DMS 273 treated with DMSO at 0.1 percent for 48 hours (cell line): ENCODE measurements at regions not wholly inside any gene's neighbourhood (a gene's known extent, or its start where the extent isn't known, plus 50 kb on each side); places are given as distances from the start of the nearest gene placed in this dataset.
"Not testable (repeated sequence)": the region's sequence is repeated elsewhere in the genome, so short reads cannot be mapped to it uniquely, and the experiment has no call there.

ENCODE experiments used
- DNase-seq: peaks from one replicate; lab custom pipeline; 2025; lab: John Stamatoyannopoulos, UW

DNA sequence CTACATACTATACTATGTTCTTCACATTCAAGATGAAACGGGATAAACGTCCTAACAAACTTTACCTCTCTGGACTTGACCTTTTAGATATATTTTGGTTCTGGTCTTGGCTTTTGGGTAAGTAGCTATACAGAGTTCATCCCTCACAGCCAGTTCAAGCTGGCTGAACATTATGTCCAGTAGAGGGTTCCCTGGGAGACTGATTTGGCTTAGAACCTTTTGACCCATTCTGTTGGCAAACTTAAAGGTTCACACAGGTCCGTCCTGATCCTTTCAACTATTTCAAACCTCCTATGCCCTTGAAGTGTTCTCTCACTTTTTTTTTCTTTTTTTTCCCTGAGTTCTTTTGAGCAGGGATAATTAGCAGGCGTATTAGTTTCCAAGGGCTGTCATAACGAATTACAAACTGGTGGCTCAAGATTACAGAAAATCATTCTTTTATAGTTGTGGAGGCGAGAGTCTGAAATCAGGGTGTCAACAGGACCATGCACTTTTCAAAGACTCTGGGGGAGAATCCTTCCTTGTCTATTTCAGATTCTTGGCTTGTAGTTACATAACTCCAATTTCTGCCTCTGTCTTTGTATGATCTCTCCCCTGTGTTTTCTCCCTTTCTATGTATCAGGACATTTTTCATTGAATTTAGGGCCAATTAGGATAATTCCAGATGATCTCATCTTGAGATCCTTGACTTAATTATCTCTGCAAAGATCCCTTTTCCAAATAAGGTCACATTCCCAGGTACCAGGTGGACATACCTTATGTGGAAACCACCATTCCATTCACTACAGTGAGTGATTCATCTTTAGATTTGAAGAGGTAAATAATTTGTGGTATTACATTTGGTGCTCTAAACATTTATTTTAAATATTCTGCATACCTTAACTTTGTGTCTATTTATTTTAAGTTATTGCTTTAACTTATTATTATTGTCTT, 257.4 kb upstream of the USP25 start:
- no peak for DNase-seq

DNA sequence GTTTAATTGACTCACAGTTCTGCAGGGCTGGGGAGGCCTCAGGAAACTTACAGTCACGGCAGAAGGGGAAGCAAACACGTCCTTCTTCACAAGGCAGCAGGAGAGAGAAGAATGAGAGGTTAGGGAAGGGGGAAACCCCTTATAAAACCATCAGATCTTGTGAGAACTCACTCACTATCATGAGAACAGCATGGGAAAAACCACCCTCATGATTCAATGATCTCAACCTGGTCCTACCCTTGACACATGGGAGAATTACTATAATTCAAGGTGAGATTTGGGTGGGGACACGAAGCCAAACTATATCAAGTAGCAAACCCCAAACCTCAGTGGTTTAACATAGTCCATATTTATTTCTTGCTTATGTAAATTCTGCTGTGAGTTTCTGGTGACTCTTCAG, 252.0 kb upstream of the USP25 start:
- not testable (repeated sequence) for DNase-seq

DNA sequence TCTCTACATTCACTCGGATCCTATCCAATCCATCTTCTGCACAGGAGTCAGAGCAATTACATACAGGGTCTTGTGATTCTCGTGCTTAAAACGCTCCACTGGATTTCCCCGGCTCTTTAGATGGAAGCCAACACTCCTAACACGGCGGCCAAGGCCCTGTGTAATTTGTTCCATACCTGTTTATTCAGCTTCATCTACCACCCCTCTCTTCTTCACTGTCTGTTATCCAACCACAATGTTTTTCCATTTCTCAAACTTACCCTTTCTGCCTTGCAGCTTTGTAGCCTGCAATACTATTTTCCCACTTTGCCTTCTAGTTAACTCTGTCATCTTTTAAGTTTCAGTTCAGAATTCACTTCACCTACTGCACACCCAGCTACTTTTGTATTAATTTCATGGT, 249.6 kb upstream of the USP25 start:
- DNase-seq: no peak

DNA sequence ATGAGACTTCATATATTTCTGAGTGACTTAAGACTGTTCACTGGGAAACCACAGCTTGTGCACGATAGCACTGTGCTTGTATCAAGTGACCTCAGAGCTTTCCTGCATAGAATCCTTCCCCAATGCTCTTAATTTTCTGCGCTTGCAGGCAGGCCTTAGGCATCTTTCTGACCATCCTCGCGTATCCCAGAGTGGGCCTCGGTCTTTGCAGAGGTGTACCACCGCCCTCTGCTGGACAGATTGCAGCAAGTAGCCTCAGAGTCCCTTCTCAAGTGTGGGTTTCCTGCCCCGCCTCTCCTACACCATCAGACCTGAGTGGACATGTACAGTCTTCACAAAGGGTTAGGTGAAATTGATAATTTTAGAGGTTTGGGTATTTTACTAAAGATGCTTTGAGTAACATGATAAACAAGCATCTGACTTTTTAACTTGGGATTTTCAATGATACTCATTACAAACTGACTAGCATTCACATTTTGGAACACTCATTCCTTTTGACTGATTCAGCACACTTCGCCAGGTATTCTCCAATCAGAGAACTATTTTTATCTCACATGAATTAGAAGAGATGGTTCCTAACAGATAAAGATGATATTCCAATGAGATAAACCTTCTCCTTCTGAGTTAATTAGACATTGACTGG, 246.5 kb upstream of the USP25 start:
- DNase-seq: peak; percentile 42

DNA sequence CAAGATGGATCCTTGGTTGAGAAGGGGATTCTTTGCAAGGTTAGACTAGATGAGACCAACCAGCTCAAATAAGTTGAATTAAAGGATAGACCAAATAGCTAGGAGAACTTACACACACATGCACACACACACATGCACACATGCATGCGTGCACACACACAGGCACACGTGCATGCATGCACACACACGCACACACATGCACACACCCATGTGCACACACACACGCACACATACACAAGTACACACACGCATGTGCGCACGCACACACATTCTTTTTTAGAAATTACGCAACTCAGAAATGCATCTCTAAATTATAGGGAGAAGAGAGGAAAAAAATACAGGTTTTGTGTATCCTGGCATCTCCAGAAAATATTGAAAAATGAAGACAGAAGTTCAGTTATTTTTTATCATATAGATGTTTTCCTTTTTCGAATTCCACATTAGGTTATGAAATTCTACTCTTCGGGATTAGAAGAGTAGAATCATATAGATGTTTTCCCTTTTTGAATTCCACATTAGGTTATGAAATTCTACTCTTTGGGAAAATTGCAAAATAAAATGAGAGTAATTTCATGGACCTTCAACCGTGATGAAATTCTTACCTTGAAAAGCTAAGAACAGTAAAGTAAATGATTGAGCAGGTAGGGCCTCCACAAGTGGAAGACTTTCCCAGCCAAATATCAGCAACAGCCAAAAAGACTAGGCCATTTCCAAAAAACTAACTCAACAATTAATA, 243.2 kb upstream of the USP25 start:
- no peak for DNase-seq

DNA sequence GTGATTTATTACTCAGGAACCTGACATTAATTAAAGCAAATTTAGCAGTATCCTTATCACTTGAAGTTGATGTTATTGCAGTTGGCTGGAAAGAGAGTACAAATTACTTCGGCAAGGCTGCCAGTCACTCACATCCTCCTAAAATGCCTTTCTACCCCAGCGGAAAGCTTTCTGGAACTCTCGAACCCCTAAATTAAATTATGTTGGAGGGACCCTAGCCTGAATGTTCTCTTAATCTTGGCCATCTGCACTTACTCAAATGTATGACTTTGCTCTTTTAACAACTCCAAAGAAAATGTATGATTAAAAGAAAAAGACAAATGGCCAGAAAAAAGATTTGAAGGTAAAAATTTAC, 242.6 kb upstream of the USP25 start:
- DNase-seq: no peak

DNA sequence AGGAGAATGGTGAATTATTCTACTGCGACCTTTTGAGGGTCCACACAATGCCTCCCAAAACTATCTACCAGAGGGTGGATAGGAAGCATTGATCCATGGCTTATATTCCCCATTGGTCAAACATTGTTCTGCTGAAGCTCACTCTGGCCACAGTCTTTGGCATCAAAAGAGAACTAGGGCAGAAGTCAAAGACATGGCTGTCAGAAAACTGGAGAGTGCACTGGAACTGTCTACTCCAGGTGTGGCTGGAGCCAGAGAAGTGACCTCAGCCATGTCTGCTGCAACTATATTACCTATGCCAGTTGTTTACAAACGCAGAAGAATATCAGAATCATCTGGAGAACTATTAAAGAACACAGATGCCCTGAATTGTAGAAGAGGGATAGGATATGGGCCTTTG, 238.7 kb upstream of the USP25 start:
- DNase-seq: no peak

DNA sequence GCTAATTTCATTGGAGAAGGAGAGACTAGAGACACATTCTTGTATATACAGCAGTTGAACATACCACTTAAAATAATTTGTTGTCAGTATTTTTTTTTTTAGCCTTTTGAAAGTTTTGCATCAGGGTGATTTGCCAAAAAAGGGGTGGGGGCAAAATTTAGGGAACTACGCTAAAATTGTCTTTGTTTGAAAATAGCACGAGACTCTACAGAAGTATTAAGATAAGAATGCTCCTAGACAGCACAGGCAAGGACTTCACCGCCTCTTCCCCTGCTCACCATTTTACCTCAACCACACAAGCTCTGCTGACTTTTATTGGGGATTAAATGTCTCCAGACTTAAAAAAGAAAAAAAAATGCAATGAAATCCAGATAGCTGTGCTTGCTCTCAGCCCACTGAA, 236.1 kb upstream of the USP25 start:
- no peak for DNase-seq

DNA sequence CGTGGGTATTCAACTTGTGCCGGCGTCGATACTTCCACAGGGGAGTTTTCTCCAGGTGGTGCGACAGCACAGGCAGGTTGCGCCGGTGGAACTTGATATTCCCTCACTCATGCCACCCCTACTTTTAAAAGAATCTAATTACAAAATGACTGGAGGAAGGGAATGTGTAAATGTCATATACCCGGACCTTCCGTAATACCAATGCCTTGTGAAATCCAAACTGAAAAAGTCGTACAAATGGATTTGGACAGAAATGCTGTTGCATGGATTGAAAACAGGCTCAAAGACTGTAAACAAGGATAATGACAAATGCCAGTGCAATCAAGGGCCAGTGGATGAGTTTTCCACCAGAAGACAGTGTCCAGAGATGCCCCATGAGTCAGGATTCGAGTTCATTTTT, 235.3 kb upstream of the USP25 start:
- no peak for DNase-seq

DNA sequence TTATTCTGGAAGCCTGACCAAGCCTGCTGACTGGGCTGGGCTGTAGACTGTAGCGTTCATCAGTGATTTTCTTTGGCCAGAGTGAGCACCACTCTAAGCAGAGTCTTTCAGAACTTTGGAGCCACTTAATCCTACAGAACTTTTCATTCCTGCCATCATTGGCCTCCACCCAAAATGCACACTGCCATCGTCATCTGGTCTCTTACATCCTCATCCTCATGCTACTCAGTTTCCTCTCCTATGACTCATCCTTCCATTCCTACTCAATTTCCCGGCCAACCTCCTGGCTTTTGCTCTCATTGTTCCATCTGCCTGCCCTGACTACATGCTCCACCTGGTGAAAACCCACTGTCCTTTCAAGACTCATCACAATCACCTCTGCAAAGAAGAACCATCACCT, 233.8 kb upstream of the USP25 start:
- no peak for DNase-seq

DNA sequence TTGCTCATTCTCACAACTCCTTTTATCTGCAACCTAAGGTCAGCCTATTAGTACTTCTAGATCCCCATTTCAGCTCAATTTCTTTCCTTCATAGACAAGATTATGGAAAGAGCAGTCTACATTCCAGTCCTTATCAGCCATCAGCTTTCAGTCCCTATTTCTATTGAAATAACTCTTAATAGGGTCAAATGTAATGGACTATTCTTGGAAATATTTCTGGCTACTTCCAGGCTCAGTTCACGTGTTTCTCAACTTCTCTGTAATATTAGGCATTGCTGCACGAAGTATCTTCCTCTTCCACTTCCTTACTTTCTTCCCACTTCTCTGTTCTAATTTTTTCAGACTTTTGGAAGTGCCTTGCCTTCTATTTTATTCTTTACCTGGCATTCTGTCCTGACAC, 232.9 kb upstream of the USP25 start:
- no peak for DNase-seq

DNA sequence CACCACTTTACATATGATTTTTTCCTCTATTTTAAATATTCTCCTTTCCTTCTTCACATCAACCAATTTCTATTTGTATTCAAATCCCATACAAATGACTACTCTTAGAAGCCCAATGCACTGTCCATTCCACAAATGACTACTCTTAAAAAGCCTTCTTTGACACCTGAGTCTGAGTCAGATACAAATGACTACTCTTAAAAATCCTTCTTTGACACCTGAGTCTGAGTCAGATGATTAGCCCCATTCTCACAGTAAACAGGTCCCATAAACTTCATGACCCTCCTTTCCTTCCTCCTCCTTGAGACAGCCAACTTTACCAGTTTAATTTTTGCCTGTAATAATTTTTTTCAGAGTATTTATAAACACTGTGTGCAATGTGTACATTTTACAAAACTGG, 231.3 kb upstream of the USP25 start:
- DNase-seq: no peak

DNA sequence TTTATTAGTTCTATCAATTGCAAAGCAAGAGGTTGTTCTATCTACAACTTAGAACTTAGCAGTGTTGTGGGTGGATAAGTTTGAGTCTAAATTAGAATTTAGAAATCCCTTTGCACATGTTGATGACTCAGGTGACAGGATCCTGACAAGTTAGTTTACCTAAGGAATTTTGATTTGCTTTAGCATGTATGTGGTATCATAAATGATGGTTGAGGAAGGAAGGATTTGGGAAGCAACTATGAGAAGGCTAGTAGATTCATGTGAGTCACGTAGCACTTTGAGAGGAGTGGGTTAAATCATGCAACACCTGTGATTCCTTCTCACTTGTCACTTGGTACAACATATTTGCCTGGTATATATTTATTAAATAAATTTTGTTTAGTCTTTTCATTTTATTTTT, 223.7 kb upstream of the USP25 start:
- DNase-seq: no peak

DNA sequence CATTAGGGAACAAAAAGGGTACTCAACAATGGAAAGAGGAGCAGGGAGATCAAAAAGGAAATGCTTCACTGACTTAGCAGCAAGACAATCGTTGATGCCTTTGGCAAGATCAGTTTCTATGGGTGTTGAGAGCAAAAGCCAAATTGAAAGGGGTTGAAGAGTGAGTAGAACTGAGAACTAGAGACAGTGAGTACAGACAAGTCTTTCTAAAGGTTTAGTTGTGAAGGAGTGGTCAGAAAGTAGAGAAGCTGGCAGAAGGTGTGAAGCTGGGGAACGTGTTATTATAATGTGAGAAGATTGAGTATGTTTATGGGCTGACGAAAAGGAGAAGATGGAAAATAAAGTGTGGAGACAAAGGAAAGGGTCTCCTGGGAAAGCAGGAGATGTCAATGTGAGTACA, 221.2 kb upstream of the USP25 start:
- DNase-seq: no peak

DNA sequence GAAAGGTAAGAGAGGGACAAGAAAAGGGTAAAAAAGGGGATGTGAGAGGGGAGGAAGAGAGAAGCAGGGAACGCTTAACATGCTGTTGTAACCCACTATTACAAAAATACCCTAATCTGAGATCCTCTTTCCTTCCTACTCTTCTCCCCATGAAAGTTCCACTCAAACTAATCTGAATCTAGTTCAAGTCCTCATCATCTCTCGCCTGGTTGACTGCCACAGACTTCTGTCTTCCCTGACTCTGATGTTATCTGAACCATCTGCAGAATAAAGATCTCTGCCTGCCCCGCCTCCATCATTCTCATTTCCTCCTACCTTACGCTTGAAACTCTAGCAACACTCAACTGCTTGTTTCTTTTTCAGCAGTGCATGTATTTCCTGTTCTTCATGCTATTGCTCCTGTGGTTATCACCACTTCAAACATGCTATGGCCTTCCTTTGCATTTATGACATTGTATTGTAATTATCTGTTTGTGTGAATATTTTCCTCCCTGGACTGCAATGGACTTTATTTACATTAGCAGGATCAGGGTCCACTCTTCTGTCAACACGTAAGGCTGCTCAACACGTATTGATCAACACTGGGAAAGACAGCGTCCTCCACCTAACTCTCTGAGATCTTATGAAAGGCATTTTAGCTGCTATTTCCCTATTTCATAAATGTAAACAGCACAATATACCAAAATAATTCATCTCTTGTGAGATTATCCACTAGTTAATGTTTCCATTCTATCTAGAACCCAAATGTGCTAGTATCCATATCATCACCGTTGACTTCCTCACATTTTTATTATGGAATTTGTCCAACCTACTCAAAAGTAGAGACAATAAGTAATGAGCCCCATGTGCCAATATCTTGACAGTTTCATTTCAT, 215.5 kb upstream of the USP25 start:
- no peak for DNase-seq

DNA sequence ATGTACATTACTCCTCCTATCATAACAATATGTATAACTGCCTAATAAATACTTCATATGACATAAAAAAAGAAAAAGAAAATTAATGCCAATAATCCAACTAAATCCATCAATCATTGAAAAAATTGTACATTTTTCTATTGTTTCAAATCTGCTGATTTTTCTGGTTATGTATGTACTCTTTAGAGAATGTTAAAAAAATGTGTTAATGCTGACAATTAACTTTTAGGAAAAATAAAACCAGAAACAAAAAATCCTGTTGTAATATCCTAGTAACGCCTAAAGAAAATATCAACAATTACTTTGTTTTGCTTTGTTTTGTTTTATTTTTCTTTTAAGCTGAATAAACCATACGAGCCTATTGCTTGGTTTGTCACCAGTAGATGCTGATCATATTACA, 213.9 kb upstream of the USP25 start:
- DNase-seq: no peak

DNA sequence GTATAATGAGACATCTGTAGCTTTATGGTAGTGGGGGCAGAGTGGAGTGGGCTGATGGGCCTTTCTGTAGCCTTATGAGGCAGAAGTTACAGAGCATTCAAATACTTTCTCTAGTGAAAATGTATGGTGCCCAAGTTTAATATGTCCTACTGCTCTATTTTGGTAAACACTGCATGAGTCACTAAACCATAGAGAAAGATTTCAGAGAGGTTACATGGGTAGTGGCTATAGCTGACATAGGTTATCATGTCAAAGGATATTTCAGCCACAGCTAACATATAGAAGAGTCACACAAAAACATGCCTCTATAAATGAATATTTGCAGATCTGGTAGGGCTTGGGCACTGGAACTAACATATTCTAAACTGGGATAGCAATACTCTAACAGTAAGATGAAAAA, 212.4 kb upstream of the USP25 start:
- no peak for DNase-seq

DNA sequence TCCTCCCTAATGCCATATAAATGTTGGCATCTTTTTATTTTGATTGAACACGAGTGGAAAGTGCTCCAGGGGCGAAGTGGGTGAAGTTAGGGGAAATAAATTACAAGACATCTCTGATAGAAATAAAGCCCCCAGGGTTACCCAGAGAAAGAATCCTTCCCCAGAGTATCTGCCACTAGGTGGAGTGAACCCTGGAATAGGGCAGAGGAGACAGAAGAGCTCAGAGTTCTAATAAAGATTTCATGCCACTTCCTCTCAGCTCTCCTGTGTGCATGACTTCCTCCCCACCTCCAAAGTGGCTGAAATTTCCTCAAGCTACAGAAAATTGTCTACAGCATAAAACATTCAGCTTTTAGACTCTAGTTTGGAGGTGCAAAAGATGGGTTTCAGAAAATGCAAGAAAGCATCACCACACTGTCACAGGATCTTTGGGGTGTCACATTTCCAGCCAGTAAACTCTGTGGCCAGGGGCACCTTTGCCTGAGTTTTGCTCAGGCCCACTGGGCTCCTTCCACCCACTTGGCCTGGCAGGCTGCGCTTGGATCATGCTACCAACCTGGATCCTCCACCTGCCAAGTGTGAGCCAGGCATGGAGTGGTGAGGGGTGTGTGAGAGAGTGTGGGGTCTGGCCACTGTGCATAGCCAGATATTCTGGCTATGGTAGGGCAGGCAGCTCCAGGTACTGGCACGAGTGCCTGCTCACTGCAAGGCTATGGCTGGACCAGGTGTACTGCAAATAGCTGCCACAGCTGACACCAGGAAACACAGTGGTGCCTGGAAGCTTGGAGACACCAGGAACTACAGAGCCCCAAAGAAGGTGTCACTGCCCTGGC, 208.8 kb upstream of the USP25 start:
- no peak for DNase-seq

DNA sequence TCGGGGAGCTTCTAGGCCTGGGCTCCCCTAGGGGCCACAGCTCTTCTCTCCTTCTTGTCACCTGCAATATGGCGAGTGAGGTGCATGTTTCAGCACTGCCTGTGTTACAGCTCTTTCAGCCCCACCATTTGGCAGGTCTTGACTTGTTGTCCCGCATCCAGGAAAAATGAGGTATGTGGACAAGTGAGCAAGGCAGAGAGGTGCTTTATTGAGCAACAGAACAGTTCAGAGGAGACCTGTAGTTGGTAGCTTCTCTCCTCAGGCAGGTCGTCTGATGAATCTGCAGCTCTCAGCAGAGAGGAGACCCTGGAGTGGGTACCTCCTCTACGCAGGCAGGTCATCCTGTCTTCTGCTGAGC, 208.2 kb upstream of the USP25 start:
- no peak for DNase-seq

DNA sequence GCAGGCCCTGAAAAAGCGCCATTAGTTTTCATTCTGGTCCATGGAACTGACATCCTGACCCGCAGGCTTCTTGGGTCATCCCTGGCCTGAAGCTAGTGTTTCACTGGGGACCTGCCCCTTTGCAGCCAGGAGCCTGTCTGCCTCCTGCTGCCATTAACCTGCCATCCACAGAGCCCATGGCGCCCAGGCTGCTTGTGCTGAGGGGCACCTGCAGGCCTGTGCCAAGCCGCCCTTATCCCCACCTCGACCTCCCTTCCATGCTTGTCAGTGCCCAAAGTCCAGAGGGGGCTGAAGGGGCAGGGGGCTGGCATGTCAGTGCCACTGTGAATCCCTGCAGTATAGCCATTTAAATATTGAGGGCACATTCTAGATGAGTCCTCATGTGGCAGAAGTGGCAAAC, 207.6 kb upstream of the USP25 start:
- DNase-seq: no peak

DNA sequence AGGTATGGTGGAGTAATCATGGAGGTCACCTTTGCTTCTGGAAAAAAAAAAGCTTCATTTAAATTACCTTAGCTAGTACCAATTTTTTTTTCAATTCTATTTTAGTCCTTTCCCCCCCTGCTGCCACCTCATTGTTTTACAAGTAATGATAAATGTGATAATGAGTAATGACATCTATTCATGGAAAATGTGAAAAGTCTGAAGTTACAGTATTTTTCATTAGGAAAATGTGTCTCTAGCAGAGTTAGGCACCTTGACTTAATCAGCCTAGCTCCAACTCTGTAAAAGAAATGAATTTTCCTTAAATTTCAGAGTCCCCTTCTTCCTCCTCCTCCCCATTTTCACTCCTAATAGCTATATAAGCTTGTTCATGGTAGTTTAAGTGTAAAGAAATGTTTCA, 204.9 kb upstream of the USP25 start:
- no peak for DNase-seq
